ENCODE measurements at regions not wholly inside any gene's neighbourhood (a gene's known extent, or its start where the extent isn't known, plus 50 kb on each side); places are given as distances from the start of the nearest gene placed in this dataset.

DNA sequence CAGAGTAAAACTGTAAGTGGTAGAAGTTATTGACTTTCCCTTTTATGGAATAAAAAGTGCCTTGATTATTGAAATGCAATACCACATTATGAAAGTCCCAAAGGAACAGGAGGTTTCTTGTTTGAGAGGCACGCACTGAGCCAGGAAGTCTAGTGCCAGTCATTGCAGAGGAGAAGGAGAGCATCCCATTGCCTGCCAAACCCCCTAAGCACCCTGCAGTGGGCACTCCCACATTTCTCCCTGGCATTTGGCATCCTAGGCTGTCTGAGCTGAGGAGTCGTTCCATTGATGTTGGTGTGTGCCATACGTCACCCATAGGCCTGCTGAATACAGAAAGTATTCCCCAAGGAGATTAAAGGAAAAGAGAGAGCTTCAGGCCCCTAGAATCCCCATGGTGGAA is 85.7 kb upstream of the MBNL2 start:
- no peak for FAIRE-seq

DNA sequence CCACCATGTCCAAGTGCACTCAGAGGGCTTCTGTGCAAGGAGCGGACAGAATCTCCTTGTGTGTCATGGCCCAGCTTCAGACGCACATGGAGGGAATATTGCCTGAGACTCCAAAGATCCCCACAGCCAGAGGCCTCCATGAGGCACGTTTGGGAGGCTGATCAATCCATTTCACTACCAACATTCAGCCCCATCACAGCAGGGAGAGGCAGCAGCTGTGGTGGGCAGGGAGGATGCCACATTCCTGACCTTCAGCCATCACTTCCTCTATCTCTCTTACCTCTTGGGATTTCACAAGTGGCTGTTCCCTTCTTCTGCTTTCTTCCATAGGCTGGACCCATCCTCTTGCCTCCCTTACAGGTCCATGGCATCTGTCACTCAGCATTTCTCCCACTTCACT is 82.4 kb upstream of the MBNL2 start:
- FAIRE-seq: no peak

DNA sequence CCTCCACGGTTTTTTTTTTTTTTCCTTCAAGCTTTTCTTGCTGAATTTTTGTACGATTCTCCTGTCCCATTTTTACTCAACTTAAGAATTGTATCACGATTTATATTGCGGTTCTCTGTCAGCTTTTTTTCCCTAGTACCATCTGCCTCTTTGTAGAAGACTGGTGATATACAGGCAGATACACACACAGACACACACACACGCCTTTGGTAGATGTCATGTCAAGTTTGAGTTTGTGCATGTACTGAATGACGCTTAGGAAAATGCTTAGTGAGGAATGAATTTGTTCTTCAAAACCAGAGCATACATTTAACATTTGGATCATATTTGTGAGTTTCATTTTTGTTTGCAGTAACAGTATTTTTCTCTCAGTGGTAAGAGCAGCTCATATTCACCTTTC is 82.0 kb upstream of the MBNL2 start:
- no peak for FAIRE-seq

DNA sequence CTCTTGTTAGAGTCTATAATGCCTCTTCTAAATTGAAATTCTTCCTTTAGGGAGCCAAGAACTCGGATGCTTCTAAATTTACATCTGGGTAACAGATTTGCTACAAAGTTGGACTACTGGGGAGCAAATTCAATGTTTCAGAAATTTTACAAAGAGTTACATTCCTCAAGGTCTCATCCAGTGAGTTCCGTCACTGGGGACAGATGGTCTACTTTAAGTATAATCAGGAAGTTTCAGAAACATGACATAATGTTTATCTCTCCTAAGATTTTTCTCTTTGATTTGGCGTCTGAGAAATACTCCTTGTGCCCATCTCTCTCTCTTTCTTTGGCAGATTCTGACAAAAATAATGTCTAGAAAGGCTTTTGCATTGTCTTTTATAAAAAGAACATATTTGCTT is 81.5 kb upstream of the MBNL2 start:
- no peak for FAIRE-seq

DNA sequence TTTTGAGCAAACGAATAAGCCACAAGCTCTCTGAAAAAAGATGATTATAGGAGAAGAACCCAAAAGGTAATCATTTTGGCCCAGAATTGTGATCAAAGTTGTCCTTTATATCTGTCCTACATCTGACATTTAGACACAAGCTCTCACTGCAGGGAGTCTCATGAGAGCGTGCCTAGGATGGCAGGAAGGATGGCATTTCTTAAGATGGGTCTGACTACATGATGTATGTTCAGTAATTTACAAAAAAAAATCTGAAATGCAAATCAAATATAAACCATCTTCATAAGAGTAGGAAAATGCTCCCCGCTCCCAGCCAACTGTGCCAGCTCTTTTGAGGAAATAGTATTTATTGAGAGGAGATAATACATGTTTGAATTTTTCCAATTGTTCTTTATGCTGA is 81.0 kb upstream of the MBNL2 start:
- no peak for FAIRE-seq

DNA sequence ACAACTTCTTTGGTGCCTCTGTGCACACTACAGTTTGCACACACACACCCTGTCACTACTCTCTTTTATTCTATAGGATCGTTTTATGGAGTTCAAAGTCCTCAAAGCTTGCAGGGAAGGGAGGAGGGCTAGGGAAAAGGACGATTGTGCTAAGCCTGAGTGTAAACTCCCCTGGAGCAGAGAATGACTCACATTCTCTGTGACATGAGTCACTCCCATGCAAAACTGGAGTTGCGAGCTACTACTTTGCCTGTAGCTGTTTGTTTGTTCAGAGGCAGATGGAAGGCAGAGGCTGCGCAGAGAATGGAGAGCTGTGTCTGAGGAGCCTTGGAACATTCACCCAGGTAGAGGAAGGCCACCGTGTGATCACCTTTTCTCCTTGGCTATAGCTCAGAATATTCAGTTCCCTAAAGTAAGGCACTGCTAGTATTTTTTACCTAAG is 80.5 kb upstream of the MBNL2 start:
- no peak for FAIRE-seq

DNA sequence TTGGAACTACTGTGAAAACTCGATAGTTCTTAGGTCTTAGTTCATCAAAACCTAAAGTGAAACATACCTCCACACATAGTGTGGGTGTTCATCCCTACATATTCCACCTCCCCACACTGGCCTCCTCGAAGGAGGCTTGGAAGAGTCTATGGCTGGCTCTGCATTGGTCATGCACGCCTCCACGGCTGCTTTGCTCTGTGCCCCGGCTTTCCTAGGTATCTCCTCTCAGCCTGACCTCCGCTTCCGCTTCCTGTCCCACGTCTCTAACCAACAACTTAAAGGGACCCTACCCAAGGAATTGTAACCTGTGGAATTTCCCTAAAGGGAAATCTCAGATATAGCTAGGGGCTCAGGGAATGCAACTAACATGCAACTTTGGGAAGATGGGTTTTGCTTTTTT is 79.7 kb upstream of the MBNL2 start:
- FAIRE-seq: no peak

DNA sequence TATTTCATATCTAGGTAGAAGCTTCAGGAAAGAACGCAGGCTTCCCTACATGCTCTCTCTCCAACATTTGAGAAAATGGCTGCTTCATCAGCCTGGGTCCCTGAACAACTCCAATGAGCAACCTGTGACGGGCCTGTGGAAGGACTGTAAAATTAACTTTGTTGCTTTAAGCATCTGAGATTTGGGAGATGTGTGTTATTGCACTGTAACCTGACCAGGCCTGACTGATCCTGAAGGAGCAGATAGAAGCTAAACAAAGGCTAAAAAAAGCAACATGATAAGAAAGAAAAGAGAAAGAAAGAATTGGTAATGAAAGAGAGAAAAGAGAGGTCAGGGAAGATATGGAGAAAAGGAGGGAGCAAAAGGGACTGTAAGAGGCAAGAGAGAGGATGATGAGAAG is 77.1 kb upstream of the MBNL2 start:
- no peak for FAIRE-seq

DNA sequence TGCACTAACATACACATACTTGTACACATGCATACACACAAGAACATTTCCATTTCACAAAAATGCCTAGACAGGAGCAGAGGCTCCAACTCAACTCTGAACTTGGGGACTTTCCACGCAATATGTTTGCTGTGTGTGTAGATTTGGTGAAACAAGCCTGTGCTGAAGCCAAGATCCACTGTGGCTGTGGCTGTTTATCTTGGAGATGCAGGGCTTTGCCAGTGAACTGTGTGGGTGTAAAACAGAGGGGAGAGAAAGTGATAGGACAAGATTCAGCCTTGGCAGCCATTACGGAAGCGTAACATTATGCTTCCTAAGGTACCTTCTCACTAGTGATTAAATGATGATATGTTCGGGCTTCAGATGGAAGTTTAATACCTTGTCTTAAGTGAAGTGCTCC is 73.2 kb upstream of the MBNL2 start:
- FAIRE-seq: no peak

DNA sequence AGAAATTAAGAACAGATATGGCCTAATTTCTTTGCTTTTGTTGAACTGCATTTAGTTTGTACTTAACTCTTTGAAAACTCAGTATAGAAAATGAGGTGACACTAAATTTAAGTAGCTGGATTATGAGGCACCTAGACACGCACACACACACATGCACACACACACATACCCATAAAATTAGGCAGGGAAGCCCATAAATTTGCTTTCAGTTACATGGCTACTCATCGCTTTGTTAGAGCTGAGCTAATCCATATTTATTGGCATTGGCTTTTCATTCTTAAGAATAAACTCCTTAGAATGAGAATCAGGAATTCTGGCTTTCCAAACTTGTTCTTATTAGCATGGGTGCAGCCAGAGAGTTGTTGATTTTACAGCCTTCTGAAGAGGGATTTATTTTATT is 61.7 kb upstream of the MBNL2 start:
- FAIRE-seq: no peak

DNA sequence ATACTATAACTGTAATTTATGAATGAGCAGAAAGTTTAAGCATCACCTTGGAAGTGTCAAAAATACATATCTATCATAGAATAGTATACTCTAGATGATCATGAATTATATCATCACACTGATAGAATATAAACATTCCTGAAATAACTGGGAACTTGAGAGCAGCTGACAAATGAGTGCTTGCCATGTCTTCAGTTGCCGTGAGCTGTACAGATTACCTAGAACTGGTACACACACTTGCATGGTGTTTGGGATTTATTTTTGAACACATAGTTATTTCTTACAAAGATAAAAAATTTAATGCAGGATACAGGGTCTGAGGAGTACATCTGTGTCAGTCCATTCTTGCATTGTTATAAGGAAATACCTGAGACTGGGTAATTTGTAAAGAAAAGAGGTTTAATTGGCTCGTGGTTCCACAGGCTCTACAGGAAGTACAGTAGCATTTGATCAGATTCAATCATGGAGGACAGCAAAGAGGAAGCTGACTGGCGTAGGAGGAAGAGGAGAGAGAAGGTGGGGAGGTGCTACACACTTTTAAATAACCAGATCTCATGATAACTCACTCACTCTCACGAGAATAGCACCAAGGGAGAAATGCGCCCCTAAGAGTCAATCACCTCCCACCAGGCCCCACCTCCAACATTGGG is 60.4 kb upstream of the MBNL2 start:
- FAIRE-seq: no peak

DNA sequence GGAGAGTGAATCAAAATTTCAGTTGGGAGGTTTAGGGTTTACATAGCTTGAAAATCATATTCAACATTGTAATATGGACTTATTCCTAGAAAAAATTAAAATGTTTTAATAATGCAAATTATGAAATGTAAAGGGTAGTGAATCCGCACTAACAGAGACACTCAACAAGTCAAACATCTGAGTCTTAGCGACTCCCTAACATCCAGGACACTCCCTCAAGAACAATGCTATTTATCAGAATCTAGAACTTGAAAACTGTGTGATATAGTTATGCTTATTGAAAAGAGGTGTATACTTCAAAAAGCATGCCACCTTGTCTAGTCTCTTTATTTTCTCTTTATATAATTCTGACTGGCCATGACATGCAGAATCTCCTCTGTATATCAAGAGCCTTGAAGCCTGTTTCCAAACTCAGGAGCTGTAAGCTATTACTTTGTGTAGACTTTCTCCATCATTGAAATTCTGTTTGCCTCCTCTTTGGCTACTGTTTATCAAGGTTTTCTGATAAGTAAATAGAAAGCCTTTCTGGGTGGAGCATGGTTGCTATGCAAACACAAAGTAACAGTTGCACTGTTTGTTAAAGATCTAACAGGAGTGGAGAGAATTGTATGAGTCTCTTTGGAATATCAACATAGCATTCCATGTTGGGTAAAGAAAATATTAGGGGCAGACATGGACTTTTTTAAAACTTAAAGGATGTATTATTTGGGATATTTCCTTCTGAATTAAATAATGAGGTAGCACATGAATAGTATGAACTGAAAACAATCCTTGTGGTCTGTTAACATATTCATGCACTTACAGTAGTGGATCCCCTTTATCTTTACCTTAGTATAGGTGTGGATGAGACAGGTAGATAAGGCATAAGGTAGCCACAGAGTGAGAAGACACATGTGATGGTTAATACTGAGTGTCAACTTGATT is 56.4 kb upstream of the MBNL2 start:
- no peak for FAIRE-seq

DNA sequence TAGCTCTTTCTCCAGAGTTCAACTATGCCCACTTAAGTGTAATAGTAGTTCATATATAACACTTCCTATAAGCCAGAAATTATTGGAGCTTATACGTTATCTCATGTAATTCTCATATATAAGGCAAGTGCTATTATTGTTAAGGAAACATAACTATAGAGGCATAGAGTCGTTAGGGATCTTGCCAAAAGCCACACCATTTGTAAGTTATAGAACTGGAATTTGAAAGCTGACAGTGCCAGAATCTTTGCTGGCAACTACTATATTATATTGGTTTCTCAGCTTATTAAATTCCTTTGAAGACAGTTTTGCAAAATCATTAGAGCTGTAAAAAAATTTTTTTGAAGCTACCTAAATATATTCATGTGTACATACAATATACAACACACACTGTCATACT is 51.0 kb upstream of the MBNL2 start:
- no peak for FAIRE-seq

Measured in endometrium (tissue), 2 donors.